MM.1S (cell line): ENCODE measurements at regions not wholly inside any gene's neighbourhood (a gene's known extent, or its start where the extent isn't known, plus 50 kb on each side); places are given as distances from the start of the nearest gene placed in this dataset.

Source experiments
- DNase-seq: peaks from one replicate; pipeline ENCODE4 v3.0.0-alpha.2; 2015
- H2AFZ ChIP-seq: fragments of 300-600 bp; sonication (generic); 2 replicates; pipeline ENCODE4 v1.6.0; 2016; ENCODE audit warnings: antibody characterized with exemption, low read length
- H3F3A ChIP-seq: fragments of 300-600 bp; sonication (generic); 2 replicates; pipeline ENCODE4 v1.6.1; 2016; ENCODE audit warnings: mild to moderate bottlenecking, antibody characterized with exemption, low read length, moderate library complexity, mixed read lengths; ENCODE audit not compliant: insufficient read depth
- H3K27ac ChIP-seq: fragments of 300-600 bp; sonication (generic); 2 replicates; pipeline ENCODE4 v1.5.1; 2016; ENCODE audit warnings: mild to moderate bottlenecking, low read length
- H3K27me3 ChIP-seq: fragments of 300-600 bp; sonication (generic); replicated peaks from 2 replicates; pipeline ENCODE4 v1.6.0; 2016; ENCODE audit warnings: low read length; ENCODE audit not compliant: insufficient read depth
- H3K36me3 ChIP-seq: fragments of 300-600 bp; sonication (generic); replicated peaks from 2 replicates; pipeline ENCODE4 v1.6.1; 2016; ENCODE audit warnings: mild to moderate bottlenecking, low read length, mixed read lengths; ENCODE audit not compliant: insufficient read depth
- H3K4me1 ChIP-seq: fragments of 300-600 bp; sonication (generic); 2 replicates; pipeline ENCODE4 v1.6.1; 2016; ENCODE audit warnings: low read length, mixed read lengths
- H3K4me2 ChIP-seq: fragments of 300-600 bp; sonication (generic); 2 replicates; pipeline ENCODE4 v1.6.0; 2016; ENCODE audit warnings: low read depth, low read length
- H3K4me3 ChIP-seq: fragments of 300-600 bp; sonication (generic); 2 replicates; pipeline ENCODE4 v1.5.1; 2016; ENCODE audit warnings: low read length, mixed read lengths
- H3K79me2 ChIP-seq: fragments of 300-600 bp; sonication (generic); 2 replicates; pipeline ENCODE4 v1.6.1; 2016; ENCODE audit warnings: mixed run types, low read length, mixed read lengths
- H3K9ac ChIP-seq: fragments of 300-600 bp; sonication (generic); 2 replicates; pipeline ENCODE4 v1.6.1; 2016; ENCODE audit warnings: low read length, mixed read lengths
- H3K9me2 ChIP-seq: fragments of 300-600 bp; sonication (generic); replicated peaks from 2 replicates; pipeline ENCODE4 v1.6.1; 2016; ENCODE audit warnings: mild to moderate bottlenecking, low read length, mixed read lengths; ENCODE audit not compliant: insufficient read depth
- H3K9me3 ChIP-seq: fragments of 300-600 bp; sonication (generic); replicated peaks from 2 replicates; pipeline ENCODE4 v1.6.1; 2016; ENCODE audit warnings: mild to moderate bottlenecking, low read length, mixed read lengths; ENCODE audit not compliant: insufficient read depth
- H4K20me1 ChIP-seq: fragments of 300-600 bp; sonication (generic); 2 replicates; pipeline ENCODE4 v1.6.1; 2016; ENCODE audit warnings: mild to moderate bottlenecking, low read length, moderate library complexity, mixed read lengths; ENCODE audit not compliant: insufficient read depth
- CTCF ChIP-seq: fragments of 300-600 bp; sonication (generic); IDR thresholded peaks from 2 replicates; pipeline ENCODE4 v1.5.1; 2016; ENCODE audit warnings: antibody characterized with exemption, low read length, mixed read lengths
- EZH2 ChIP-seq: fragments of 300-600 bp; sonication (generic); optimal IDR thresholded peaks from 2 replicates; pipeline ENCODE3; 2017; ENCODE audit warnings: low read depth, mild to moderate bottlenecking, antibody characterized with exemption, low read length, mixed read lengths
- EZH2phosphoT487 ChIP-seq: fragments of 300-600 bp; sonication (generic); IDR thresholded peaks from 2 replicates; pipeline ENCODE4 v1.6.1; 2018; ENCODE audit warnings: antibody characterized with exemption, low read length

GRCh38 chr3:18786650-18787323 lies 361.5 kb upstream of the KCNH8 start:
- Histone ChIP-seq H3K27ac (no peak overlapping the region), H3K9me2 (no peaks in the 10 kb centered on the region), H3K9me3 (no peaks in the 10 kb centered on the region), H3K27me3 (no peaks in the 10 kb centered on the region), H3K36me3 (no peaks in the 10 kb centered on the region), H4K20me1 (no peaks in the 10 kb centered on the region), H3F3A (0 out of 2 replicates have a peak, but pooled peaks cover 3% of the 10 kb centered on the region), H3K79me2 (no peaks in the 10 kb centered on the region), H3K9ac (no peak overlapping the region), H2AFZ (no peak overlapping the region), H3K4me1 (peaks cover 4% of the 10 kb centered on the region), H3K4me3 (no peak overlapping the region), H3K4me2 (no peak overlapping the region)
- no peak for DNase-seq
- TF ChIP-seq CTCF (no peak), EZH2phosphoT487 (no peak), EZH2 (no peak)

DNA sequence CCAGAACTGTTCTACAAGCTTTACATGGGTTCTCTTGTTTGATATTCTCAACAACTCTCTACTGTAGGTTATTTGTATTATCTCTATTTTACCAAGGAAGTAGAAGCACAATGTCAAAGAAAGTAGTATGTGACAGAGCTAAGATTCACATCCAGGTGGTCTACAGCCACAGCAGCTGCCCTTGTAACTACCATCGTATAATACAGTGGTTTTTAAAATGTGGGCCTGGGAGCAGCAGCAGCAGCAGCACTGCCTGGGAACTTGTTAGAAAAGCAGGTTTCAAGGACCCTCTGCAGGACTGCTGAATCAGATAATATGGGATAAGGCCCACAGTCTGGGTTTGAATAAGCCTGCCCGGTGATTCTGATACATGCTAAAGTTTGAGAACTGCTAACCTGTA lies 357.1 kb upstream of the SATB1 start:
- DNase-seq, result no peak
- no peaks in the 10 kb centered on the region for H4K20me1 ChIP-seq
- no peaks in the 10 kb centered on the region for H3K9me3 ChIP-seq
- TF ChIP-seq EZH2phosphoT487 (no peak), EZH2 (no peak), CTCF (no peak)
- H2AFZ ChIP-seq, result no peak overlapping the region
- H3K4me3 ChIP-seq, result no peak overlapping the region
- no peak overlapping the region for H3K27ac ChIP-seq
- no peaks in the 10 kb centered on the region for H3K27me3 ChIP-seq
- H3K9me2 ChIP-seq, result no peaks in the 10 kb centered on the region
- H3K36me3 ChIP-seq, result no peaks in the 10 kb centered on the region
- H3F3A ChIP-seq, result no peaks in the 10 kb centered on the region
- no peak overlapping the region for H3K9ac ChIP-seq
- H3K4me1 ChIP-seq, result peaks cover under 1% of the 10 kb centered on the region
- H3K79me2 ChIP-seq, result no peaks in the 10 kb centered on the region
- no peak overlapping the region for H3K4me2 ChIP-seq

- no peaks in the 10 kb centered on the region for H3K9me3 ChIP-seq
- H3K36me3 ChIP-seq, result no peaks in the 10 kb centered on the region
- H4K20me1 ChIP-seq, result no peaks in the 10 kb centered on the region
- no peak overlapping the region for H3K27ac ChIP-seq
- H3F3A ChIP-seq, result no peaks in the 10 kb centered on the region
- DNase-seq, result no peak
- no peaks in the 10 kb centered on the region for H3K9me2 ChIP-seq
- H3K27me3 ChIP-seq, result no peaks in the 10 kb centered on the region
- H2AFZ ChIP-seq, result no peak overlapping the region
- H3K4me1 ChIP-seq, result no peaks in the 10 kb centered on the region
- H3K9ac ChIP-seq, result no peak overlapping the region
- no peak overlapping the region for H3K4me3 ChIP-seq
- H3K79me2 ChIP-seq, result no peaks in the 10 kb centered on the region
- H3K4me2 ChIP-seq, result no peak overlapping the region
- TF ChIP-seq EZH2 (no peak), CTCF (no peak), EZH2phosphoT487 (no peak)
Measured at GRCh38 chr3:18780959-18781358, 355.8 kb upstream of the SATB1 start.
